ENCODE measurements at regions not wholly inside any gene's neighbourhood (a gene's known extent, or its start where the extent isn't known, plus 50 kb on each side); places are given as distances from the start of the nearest gene placed in this dataset.

DNA sequence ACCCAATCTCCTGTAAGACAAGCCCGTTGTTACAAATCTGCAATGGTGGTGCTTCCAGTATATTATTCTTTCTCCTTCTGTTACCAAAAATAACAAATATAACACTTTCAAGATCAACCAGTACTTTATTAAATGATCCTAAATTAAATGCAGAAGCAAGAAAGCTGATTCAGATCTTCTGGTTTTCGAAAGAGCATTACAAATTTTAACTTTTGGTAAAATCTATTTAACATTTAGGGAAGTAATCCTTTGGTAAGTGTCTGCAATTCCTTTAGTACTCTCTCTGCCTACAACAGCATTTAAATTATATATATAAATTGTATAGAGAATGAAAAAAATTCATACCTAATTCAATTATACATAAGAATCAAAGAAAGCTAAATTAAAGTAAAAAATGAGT is 198.6 kb upstream of the HMCN1 start:
- ChIA-PET CTCF (no interaction called here), POLR2A (no interaction called here)
- H3K4me3 ChIP-seq (ENCODE audit: low read depth in 2 of 2, low read length in 1 of 2) = no peak overlapping the region
- no peaks in the 10 kb centered on the region for H4K20me1 ChIP-seq (ENCODE audit: insufficient read depth)
- H3K27me3 ChIP-seq (ENCODE audit: insufficient read depth) = no peaks in the 10 kb centered on the region
- H3K27ac ChIP-seq (ENCODE audit: low read depth in 2 of 2, low read length in 1 of 2) = no peak overlapping the region
- no peaks in the 10 kb centered on the region for H3K9me3 ChIP-seq
- H3K36me3 ChIP-seq (replicated peaks in 1 of 2; ENCODE audit: control insufficient read depth in 1 of 2, insufficient read depth in 2 of 2, low read length in 1 of 2) = no peaks in the 10 kb centered on the region
- 46% methylated on average over 2 of the region's 2 CpGs for WGBS (ENCODE audit: low lambda C conversion rate)
- no peak overlapping the region for H3K4me2 ChIP-seq
- no peaks in the 10 kb centered on the region for H3K79me2 ChIP-seq (ENCODE audit: insufficient read depth)
- no peak for DNase-seq
- H3K4me1 ChIP-seq (ENCODE audit: control insufficient read depth in 1 of 2, insufficient read depth in 2 of 2, low read depth in 1 of 2, low read length in 1 of 2) = no peaks in the 10 kb centered on the region; a peak in 1 of 4 replicates
- no peaks in the 10 kb centered on the region for H3F3A ChIP-seq (replicated peaks; ENCODE audit: insufficient read depth)
- H2AFZ ChIP-seq (ENCODE audit: low read depth) = no peak overlapping the region
- no peak overlapping the region for H3K9ac ChIP-seq
- no peaks in the 10 kb centered on the region for H3K9me2 ChIP-seq
- no peak for TF ChIP-seq TEAD4 (IDR thresholded peaks at IDR 0.05; ENCODE audit: borderline replicate concordance, insufficient read depth)
- TF ChIP-seq, protein P1, sequence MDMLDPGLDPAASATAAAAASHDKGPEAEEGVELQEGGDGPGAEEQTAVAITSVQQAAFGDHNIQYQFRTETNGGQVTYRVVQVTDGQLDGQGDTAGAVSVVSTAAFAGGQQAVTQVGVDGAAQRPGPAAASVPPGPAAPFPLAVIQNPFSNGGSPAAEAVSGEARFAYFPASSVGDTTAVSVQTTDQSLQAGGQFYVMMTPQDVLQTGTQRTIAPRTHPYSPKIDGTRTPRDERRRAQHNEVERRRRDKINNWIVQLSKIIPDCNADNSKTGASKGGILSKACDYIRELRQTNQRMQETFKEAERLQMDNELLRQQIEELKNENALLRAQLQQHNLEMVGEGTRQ (IDR thresholded peaks at IDR 0.05; ENCODE audit: borderline replicate concordance, low read depth, low read length) = no peak
- no peak for TF ChIP-seq ELF1 (IDR thresholded peaks at IDR 0.05)

GRCh38 chr1:185534801-185535200 is 199.4 kb upstream of the HMCN1 start:
- POLR2A ChIA-PET = no interaction called here
- Histone ChIP-seq H3K9me3 (no peaks in the 10 kb centered on the region), H3K4me2 (no peak overlapping the region), H3K9me2 (no peaks in the 10 kb centered on the region), H4K20me1 (ENCODE audit: insufficient read depth) (no peaks in the 10 kb centered on the region), H3K36me3 (replicated peaks in 1 of 2; ENCODE audit: control insufficient read depth in 1 of 2, insufficient read depth in 2 of 2, low read length in 1 of 2) (no peaks in the 10 kb centered on the region), H3K79me2 (ENCODE audit: insufficient read depth) (no peaks in the 10 kb centered on the region), H2AFZ (ENCODE audit: low read depth) (no peak overlapping the region), H3K4me3 (ENCODE audit: low read depth in 2 of 2, low read length in 1 of 2) (no peak overlapping the region), H3F3A (replicated peaks; ENCODE audit: insufficient read depth) (no peaks in the 10 kb centered on the region), H3K4me1 (ENCODE audit: control insufficient read depth in 1 of 2, insufficient read depth in 2 of 2, low read depth in 1 of 2, low read length in 1 of 2) (no peaks in the 10 kb centered on the region; a peak in 2 of 4 replicates), H3K27ac (ENCODE audit: low read depth in 2 of 2, low read length in 1 of 2) (no peak overlapping the region), H3K9ac (no peak overlapping the region), H3K27me3 (ENCODE audit: insufficient read depth) (no peaks in the 10 kb centered on the region)
- DNase-seq = no peak
- CTCF ChIA-PET = no interaction called here
- WGBS (ENCODE audit: low lambda C conversion rate) = 39% methylated on average over 6 of the region's 6 CpGs
- no peak for TF ChIP-seq ZBTB33 (IDR thresholded peaks at IDR 0.05; ENCODE audit: borderline replicate concordance, low read depth)
- TF ChIP-seq GATA2 (CRISPR knock-in tag; IDR thresholded peaks at IDR 0.05) = no peak
- TF ChIP-seq SMC3 (IDR thresholded peaks at IDR 0.05; ENCODE audit: low read depth, low read length) = no peak
- TF ChIP-seq, protein P2, sequence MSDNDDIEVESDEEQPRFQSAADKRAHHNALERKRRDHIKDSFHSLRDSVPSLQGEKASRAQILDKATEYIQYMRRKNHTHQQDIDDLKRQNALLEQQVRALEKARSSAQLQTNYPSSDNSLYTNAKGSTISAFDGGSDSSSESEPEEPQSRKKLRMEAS (IDR thresholded peaks at IDR 0.05; ENCODE audit: low read depth) = no peak
- TF ChIP-seq USF1 (IDR thresholded peaks at IDR 0.05; ENCODE audit: borderline replicate concordance, low read depth) = no peak
- no peak for TF ChIP-seq RAD21 (IDR thresholded peaks at IDR 0.05; ENCODE audit: low read length)
- TF ChIP-seq YY1 (IDR thresholded peaks at IDR 0.05; ENCODE audit: low read depth) = no peak
- TF ChIP-seq TAF1 (IDR thresholded peaks at IDR 0.05; ENCODE audit: borderline replicate concordance, low read depth, low read length) = no peak
- TF ChIP-seq, protein P3, sequence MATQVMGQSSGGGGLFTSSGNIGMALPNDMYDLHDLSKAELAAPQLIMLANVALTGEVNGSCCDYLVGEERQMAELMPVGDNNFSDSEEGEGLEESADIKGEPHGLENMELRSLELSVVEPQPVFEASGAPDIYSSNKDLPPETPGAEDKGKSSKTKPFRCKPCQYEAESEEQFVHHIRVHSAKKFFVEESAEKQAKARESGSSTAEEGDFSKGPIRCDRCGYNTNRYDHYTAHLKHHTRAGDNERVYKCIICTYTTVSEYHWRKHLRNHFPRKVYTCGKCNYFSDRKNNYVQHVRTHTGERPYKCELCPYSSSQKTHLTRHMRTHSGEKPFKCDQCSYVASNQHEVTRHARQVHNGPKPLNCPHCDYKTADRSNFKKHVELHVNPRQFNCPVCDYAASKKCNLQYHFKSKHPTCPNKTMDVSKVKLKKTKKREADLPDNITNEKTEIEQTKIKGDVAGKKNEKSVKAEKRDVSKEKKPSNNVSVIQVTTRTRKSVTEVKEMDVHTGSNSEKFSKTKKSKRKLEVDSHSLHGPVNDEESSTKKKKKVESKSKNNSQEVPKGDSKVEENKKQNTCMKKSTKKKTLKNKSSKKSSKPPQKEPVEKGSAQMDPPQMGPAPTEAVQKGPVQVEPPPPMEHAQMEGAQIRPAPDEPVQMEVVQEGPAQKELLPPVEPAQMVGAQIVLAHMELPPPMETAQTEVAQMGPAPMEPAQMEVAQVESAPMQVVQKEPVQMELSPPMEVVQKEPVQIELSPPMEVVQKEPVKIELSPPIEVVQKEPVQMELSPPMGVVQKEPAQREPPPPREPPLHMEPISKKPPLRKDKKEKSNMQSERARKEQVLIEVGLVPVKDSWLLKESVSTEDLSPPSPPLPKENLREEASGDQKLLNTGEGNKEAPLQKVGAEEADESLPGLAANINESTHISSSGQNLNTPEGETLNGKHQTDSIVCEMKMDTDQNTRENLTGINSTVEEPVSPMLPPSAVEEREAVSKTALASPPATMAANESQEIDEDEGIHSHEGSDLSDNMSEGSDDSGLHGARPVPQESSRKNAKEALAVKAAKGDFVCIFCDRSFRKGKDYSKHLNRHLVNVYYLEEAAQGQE (IDR thresholded peaks at IDR 0.05; ENCODE audit: low read depth, low read length) = no peak
- no peak for TF ChIP-seq JUND (IDR thresholded peaks at IDR 0.05)
- TF ChIP-seq CHD2 (IDR thresholded peaks at IDR 0.05; ENCODE audit: low read length, partially characterized antibody) = no peak
- no peak for TF ChIP-seq TCF12 (IDR thresholded peaks at IDR 0.05)
- TF ChIP-seq NFIC (IDR thresholded peaks at IDR 0.05; ENCODE audit: borderline replicate concordance) = no peak
- TF ChIP-seq MXI1 (IDR thresholded peaks at IDR 0.05; ENCODE audit: low read depth, low read length) = no peak
- TF ChIP-seq NRF1 (IDR thresholded peaks at IDR 0.05; ENCODE audit: low read depth, low read length) = no peak
- no peak for TF ChIP-seq EP300 (IDR thresholded peaks at IDR 0.05; ENCODE audit: borderline replicate concordance in 1 of 2, low read depth in 1 of 2, low read length in 1 of 2)
